H1 (cell line): ENCODE measurements at regions not wholly inside any gene's neighbourhood (a gene's known extent, or its start where the extent isn't known, plus 50 kb on each side); places are given as distances from the start of the nearest gene placed in this dataset.

Experiments
- CHD2 ChIP-seq: IDR thresholded peaks from 2 replicates; pipeline ENCODE4 v1.6.1; 2012; ENCODE audit warnings: low read length, improper control_type of control experiment
- TBP ChIP-seq: IDR thresholded peaks from 2 replicates; pipeline ENCODE4 v1.6.1; 2011; ENCODE audit warnings: low read depth, low read length, improper control_type of control experiment
- YY1 ChIP-seq: IDR thresholded peaks from 2 replicates; pipeline ENCODE4 v1.6.1; 2011; ENCODE audit warnings: low read depth, mild to moderate bottlenecking, low read length
- TF ChIP-seq, protein P1 (sequence below), 3 experiments: IDR thresholded peaks; 1 replicate in 2 of 3; 2 replicates in 1 of 3; pipeline versions ENCODE4 v1.5.1 to v1.6.1; 2011; ENCODE audit warnings: low read length in 3 of 3, mild to moderate bottlenecking in 3 of 3, inconsistent platforms in 2 of 3, low read depth in 1 of 3, moderate library complexity in 1 of 3; ENCODE audit not compliant: insufficient read depth in 1 of 3; ENCODE audit errors: control extremely low read depth in 1 of 3
- TF ChIP-seq, protein P2 (sequence below): IDR thresholded peaks from 2 replicates; pipeline ENCODE4 v1.6.1; 2012; ENCODE audit warnings: inconsistent platforms
- TF ChIP-seq, protein P3 (sequence below): IDR thresholded peaks from 2 replicates; pipeline ENCODE4 v1.6.1; 2011; ENCODE audit warnings: low read depth, mild to moderate bottlenecking, low read length; ENCODE audit not compliant: insufficient read depth

GRCh38 chr13:73465617-73465971 is 406.8 kb downstream of the KLF5 start:
- TF ChIP-seq YY1 (no peak), CHD2 (no peak), TBP (no peak)
- TF ChIP-seq, protein P1, sequence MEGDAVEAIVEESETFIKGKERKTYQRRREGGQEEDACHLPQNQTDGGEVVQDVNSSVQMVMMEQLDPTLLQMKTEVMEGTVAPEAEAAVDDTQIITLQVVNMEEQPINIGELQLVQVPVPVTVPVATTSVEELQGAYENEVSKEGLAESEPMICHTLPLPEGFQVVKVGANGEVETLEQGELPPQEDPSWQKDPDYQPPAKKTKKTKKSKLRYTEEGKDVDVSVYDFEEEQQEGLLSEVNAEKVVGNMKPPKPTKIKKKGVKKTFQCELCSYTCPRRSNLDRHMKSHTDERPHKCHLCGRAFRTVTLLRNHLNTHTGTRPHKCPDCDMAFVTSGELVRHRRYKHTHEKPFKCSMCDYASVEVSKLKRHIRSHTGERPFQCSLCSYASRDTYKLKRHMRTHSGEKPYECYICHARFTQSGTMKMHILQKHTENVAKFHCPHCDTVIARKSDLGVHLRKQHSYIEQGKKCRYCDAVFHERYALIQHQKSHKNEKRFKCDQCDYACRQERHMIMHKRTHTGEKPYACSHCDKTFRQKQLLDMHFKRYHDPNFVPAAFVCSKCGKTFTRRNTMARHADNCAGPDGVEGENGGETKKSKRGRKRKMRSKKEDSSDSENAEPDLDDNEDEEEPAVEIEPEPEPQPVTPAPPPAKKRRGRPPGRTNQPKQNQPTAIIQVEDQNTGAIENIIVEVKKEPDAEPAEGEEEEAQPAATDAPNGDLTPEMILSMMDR (IDR thresholded peaks at IDR 0.05; ENCODE audit: control extremely low read depth in 1 of 3, insufficient read depth in 1 of 3, low read depth in 1 of 3, low read length in 3 of 3): no peak
- TF ChIP-seq, protein P2, sequence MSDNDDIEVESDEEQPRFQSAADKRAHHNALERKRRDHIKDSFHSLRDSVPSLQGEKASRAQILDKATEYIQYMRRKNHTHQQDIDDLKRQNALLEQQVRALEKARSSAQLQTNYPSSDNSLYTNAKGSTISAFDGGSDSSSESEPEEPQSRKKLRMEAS: no peak
- TF ChIP-seq, protein P3, sequence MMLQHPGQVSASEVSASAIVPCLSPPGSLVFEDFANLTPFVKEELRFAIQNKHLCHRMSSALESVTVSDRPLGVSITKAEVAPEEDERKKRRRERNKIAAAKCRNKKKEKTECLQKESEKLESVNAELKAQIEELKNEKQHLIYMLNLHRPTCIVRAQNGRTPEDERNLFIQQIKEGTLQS: no peak
